Uterus (tissue), 2 donors: ENCODE measurements at regions not wholly inside any gene's neighbourhood (a gene's known extent, or its start where the extent isn't known, plus 50 kb on each side); places are given as distances from the start of the nearest gene placed in this dataset.

Experiments
- POLR2A ChIP-seq, 2 donors: fragments of 450-650 bp; IDR thresholded peaks; one replicate each; pipeline ENCODE4 v1.6.1; 2016; ENCODE audit warnings: antibody characterized with exemption in 2 of 2, mild to moderate bottlenecking in 1 of 2, moderate library complexity in 1 of 2
- TF ChIP-seq, protein P1 (sequence below), 4 experiments: fragments of 200-600 bp in 2 of 4; fragments of 450-650 bp in 2 of 4; sonication (generic) in 2 of 4; IDR thresholded peaks; one replicate each; pipeline ENCODE4 v1.5.1; 2016 to 2019; ENCODE audit warnings: antibody characterized with exemption in 4 of 4, mild to moderate bottlenecking in 2 of 4, moderate library complexity in 1 of 4

- TF ChIP-seq, protein P1, sequence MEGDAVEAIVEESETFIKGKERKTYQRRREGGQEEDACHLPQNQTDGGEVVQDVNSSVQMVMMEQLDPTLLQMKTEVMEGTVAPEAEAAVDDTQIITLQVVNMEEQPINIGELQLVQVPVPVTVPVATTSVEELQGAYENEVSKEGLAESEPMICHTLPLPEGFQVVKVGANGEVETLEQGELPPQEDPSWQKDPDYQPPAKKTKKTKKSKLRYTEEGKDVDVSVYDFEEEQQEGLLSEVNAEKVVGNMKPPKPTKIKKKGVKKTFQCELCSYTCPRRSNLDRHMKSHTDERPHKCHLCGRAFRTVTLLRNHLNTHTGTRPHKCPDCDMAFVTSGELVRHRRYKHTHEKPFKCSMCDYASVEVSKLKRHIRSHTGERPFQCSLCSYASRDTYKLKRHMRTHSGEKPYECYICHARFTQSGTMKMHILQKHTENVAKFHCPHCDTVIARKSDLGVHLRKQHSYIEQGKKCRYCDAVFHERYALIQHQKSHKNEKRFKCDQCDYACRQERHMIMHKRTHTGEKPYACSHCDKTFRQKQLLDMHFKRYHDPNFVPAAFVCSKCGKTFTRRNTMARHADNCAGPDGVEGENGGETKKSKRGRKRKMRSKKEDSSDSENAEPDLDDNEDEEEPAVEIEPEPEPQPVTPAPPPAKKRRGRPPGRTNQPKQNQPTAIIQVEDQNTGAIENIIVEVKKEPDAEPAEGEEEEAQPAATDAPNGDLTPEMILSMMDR (IDR thresholded peaks at IDR 0.05): no peak
- no peak for TF ChIP-seq POLR2A (IDR thresholded peaks at IDR 0.05)
Observed at GRCh38 chr19:5288347-5288739, 52.3 kb downstream of the PTPRS start.
